ENCODE measurements at regions not wholly inside any gene's neighbourhood (a gene's known extent, or its start where the extent isn't known, plus 50 kb on each side); places are given as distances from the start of the nearest gene placed in this dataset.

- no peaks in the 10 kb centered on the region for H3K36me3 Mint-ChIP-seq
- Histone ChIP-seq H3K36me3 (no peaks in the 10 kb centered on the region), H3K9me3 (ENCODE audit: low read depth) (no peaks in the 10 kb centered on the region), H3K27me3 (no peaks in the 10 kb centered on the region), H3K27ac (no peak overlapping the region), H2AFZ (replicated peaks) (no peak overlapping the region), H3F3A (ENCODE audit: low read depth) (no peaks in the 10 kb centered on the region), H3K4me1 (no peaks in the 10 kb centered on the region), H4K20me1 (ENCODE audit: low read depth) (no peaks in the 10 kb centered on the region), H3K4me3 (no peak overlapping the region), H3K9ac (no peak overlapping the region), H3K4me2 (no peak overlapping the region), H3K79me2 (ENCODE audit: low read depth) (no peaks in the 10 kb centered on the region)
- DNase-seq (ENCODE audit: low spot score) = no peak
- peaks cover 5% of the 10 kb centered on the region for H3K27me3 Mint-ChIP-seq (ENCODE audit: insufficient read depth, low read depth)
- TF ChIP-seq EZH2 (IDR thresholded peaks at IDR 0.05) = no peak
- TF ChIP-seq EZH2phosphoT487 (IDR thresholded peaks at IDR 0.05) = no peak
- TF ChIP-seq CTCF (IDR thresholded peaks at IDR 0.05) = no peak
- H3K4me1 Mint-ChIP-seq = peaks cover 5% of the 10 kb centered on the region
- no peak overlapping the region for H3K27ac Mint-ChIP-seq
- H3K9me3 Mint-ChIP-seq = peaks cover 4% of the 10 kb centered on the region
- no peak overlapping the region for H3K4me3 Mint-ChIP-seq
These were observed 333.6 kb downstream of the NPHP4 start for GRCh38 chr1:5658340-5659316.

- no peaks in the 10 kb centered on the region for H3F3A ChIP-seq (ENCODE audit: low read depth)
- H3K4me1 Mint-ChIP-seq = peaks cover 15% of the 10 kb centered on the region
- peak; percentile 43 for DNase-seq (ENCODE audit: low spot score)
- H3K27ac Mint-ChIP-seq = no peak overlapping the region
- no peak overlapping the region for H3K4me3 Mint-ChIP-seq
- H3K27ac ChIP-seq = no peak overlapping the region
- no peak for TF ChIP-seq EZH2 (IDR thresholded peaks at IDR 0.05)
- no peak for TF ChIP-seq EZH2phosphoT487 (IDR thresholded peaks at IDR 0.05)
- no peak for TF ChIP-seq CTCF (IDR thresholded peaks at IDR 0.05)
- H3K4me2 ChIP-seq = peak overlapping the region; percentile 35
- no peak overlapping the region for H3K9ac ChIP-seq
- no peaks in the 10 kb centered on the region for H3K79me2 ChIP-seq (ENCODE audit: low read depth)
- H4K20me1 ChIP-seq (ENCODE audit: low read depth) = no peaks in the 10 kb centered on the region
- H3K9me3 Mint-ChIP-seq = peaks cover 3% of the 10 kb centered on the region
- no peaks in the 10 kb centered on the region for H3K9me3 ChIP-seq (ENCODE audit: low read depth)
- no peaks in the 10 kb centered on the region for H3K36me3 Mint-ChIP-seq
- H2AFZ ChIP-seq (replicated peaks) = peak overlapping the region; percentile 57
- H3K27me3 ChIP-seq = no peaks in the 10 kb centered on the region
- H3K4me3 ChIP-seq = no peak overlapping the region
- H3K36me3 ChIP-seq = no peaks in the 10 kb centered on the region
- peaks cover 11% of the 10 kb centered on the region for H3K27me3 Mint-ChIP-seq (ENCODE audit: insufficient read depth, low read depth)
- no peaks in the 10 kb centered on the region for H3K4me1 ChIP-seq
These were observed 340.0 kb downstream of the NPHP4 start for GRCh38 chr1:5651964-5652821.

GRCh38 chr1:5651473-5651872 is 340.8 kb downstream of the NPHP4 start:
- DNase-seq (ENCODE audit: low spot score) = no peak
- Mint-ChIP-seq H3K4me3 (no peak overlapping the region), H3K27ac (no peak overlapping the region), H3K27me3 (ENCODE audit: insufficient read depth, low read depth) (peaks cover 14% of the 10 kb centered on the region), H3K4me1 (peaks cover 22% of the 10 kb centered on the region), H3K9me3 (peaks cover 5% of the 10 kb centered on the region), H3K36me3 (no peaks in the 10 kb centered on the region)
- TF ChIP-seq CTCF (IDR thresholded peaks at IDR 0.05) = no peak
- no peak for TF ChIP-seq EZH2 (IDR thresholded peaks at IDR 0.05)
- no peak for TF ChIP-seq EZH2phosphoT487 (IDR thresholded peaks at IDR 0.05)
- no peaks in the 10 kb centered on the region for H3K27me3 ChIP-seq
- H3K9me3 ChIP-seq (ENCODE audit: low read depth) = no peaks in the 10 kb centered on the region
- H3K79me2 ChIP-seq (ENCODE audit: low read depth) = no peaks in the 10 kb centered on the region
- H3K4me2 ChIP-seq = no peak overlapping the region
- H3K4me3 ChIP-seq = no peak overlapping the region
- no peaks in the 10 kb centered on the region for H3F3A ChIP-seq (ENCODE audit: low read depth)
- H3K9ac ChIP-seq = no peak overlapping the region
- H3K27ac ChIP-seq = no peak overlapping the region
- H2AFZ ChIP-seq (replicated peaks) = no peak overlapping the region
- no peaks in the 10 kb centered on the region for H3K36me3 ChIP-seq
- H4K20me1 ChIP-seq (ENCODE audit: low read depth) = no peaks in the 10 kb centered on the region
- no peaks in the 10 kb centered on the region for H3K4me1 ChIP-seq

All from neural progenitor cell (in vitro differentiated cells).